ENCODE measurements at regions not wholly inside any gene's neighbourhood (a gene's known extent, or its start where the extent isn't known, plus 50 kb on each side); places are given as distances from the start of the nearest gene placed in this dataset.

- TF ChIP-seq CTCF (conservative IDR thresholded peaks at IDR 0.05; ENCODE audit: low read depth, low read length) (no peak), EZH2 (IDR thresholded peaks at IDR 0.05; ENCODE audit: borderline replicate concordance, low read depth, low read length, poor library complexity, severe bottlenecking) (no peak)
Measured at GRCh38 chr14:23884541-23884904, 69.0 kb upstream of the DHRS4 start.

Measured in A673 (cell line).